Neuronal stem cell (in vitro differentiated cells): ENCODE measurements at regions not wholly inside any gene's neighbourhood (a gene's known extent, or its start where the extent isn't known, plus 50 kb on each side); places are given as distances from the start of the nearest gene placed in this dataset.
A peak's percentile ranks its signal among the peaks of the same experiment; 100 is the strongest.

Experiments used
- DNase-seq: peaks from one replicate; pipeline ENCODE4 v3.0.0-alpha.2; 2013; ENCODE audit warnings: low spot score
- H2AFZ ChIP-seq: one replicate; pipeline ENCODE4 v1.6.1; 2013; ENCODE audit warnings: mild to moderate bottlenecking, low read length, inconsistent platforms
- H2AK5ac ChIP-seq: 2 replicates; pipeline ENCODE4 v1.6.1; 2013; ENCODE audit warnings: low read depth, mild to moderate bottlenecking, inconsistent platforms, low read length, moderate library complexity, mixed read lengths
- H2BK120ac ChIP-seq: 2 replicates; pipeline ENCODE4 v1.6.1; 2013; ENCODE audit warnings: low read depth, mild to moderate bottlenecking, inconsistent platforms, low read length, moderate library complexity, mixed read lengths
- H2BK12ac ChIP-seq: one replicate; pipeline ENCODE4 v1.6.1; 2013; ENCODE audit warnings: low read length, inconsistent platforms
- H2BK15ac ChIP-seq: 2 replicates; pipeline ENCODE4 v1.6.1; 2013; ENCODE audit warnings: mild to moderate bottlenecking, low read length, inconsistent platforms, mixed read lengths
- H2BK5ac ChIP-seq: one replicate; pipeline ENCODE4 v1.6.1; 2013; ENCODE audit warnings: inconsistent platforms, mild to moderate bottlenecking, low read length, moderate library complexity
- H3K14ac ChIP-seq: one replicate; pipeline ENCODE4 v1.6.1; 2013; ENCODE audit warnings: low read length, inconsistent platforms
- H3K18ac ChIP-seq: 2 replicates; pipeline ENCODE4 v1.6.1; 2013; ENCODE audit warnings: low read length, inconsistent platforms
- H3K23ac ChIP-seq: 2 replicates; pipeline ENCODE4 v1.6.1; 2013; ENCODE audit warnings: low read depth, mild to moderate bottlenecking, mixed read lengths, low read length, inconsistent platforms; ENCODE audit not compliant: poor library complexity
- H3K27ac ChIP-seq: replicated peaks from 3 replicates; pipeline ENCODE4 v1.5.1; 2013; ENCODE audit warnings: low read length, inconsistent platforms
- H3K27me3 ChIP-seq, 3 experiments: 2 replicates each; pipeline ENCODE4 v1.6.1; 2013; ENCODE audit warnings: low read length in 3 of 3, mild to moderate bottlenecking in 2 of 3, inconsistent platforms in 1 of 3, low read depth in 1 of 3, mixed read lengths in 1 of 3, moderate library complexity in 1 of 3; ENCODE audit not compliant: control insufficient read depth in 3 of 3, insufficient read depth in 3 of 3
- H3K36me3 ChIP-seq, 2 donors: replicated peaks in 1 of 2; 2 replicates each; pipeline ENCODE4 v1.6.1; 2013; ENCODE audit warnings: low read length in 2 of 2; ENCODE audit not compliant: control insufficient read depth in 2 of 2, insufficient read depth in 2 of 2
- H3K4ac ChIP-seq: 2 replicates; pipeline ENCODE4 v1.6.1; 2013; ENCODE audit warnings: inconsistent platforms, mild to moderate bottlenecking, low read length, moderate library complexity
- H3K4me1 ChIP-seq, 2 donors: 1 replicate in 1 of 2; 2 replicates in 1 of 2; pipeline ENCODE4 v1.6.1; 2013; ENCODE audit warnings: low read length in 2 of 2, low read depth in 1 of 2; ENCODE audit not compliant: control insufficient read depth in 2 of 2, insufficient read depth in 1 of 2
- H3K4me2 ChIP-seq: one replicate; pipeline ENCODE4 v1.6.1; 2013; ENCODE audit warnings: mild to moderate bottlenecking, low read length, inconsistent platforms; ENCODE audit not compliant: insufficient read depth, poor library complexity, severe bottlenecking
- H3K4me3 ChIP-seq, 2 donors: 2 replicates each; pipeline ENCODE4 v1.5.1; 2013; ENCODE audit warnings: low read length in 2 of 2, mild to moderate bottlenecking in 2 of 2, inconsistent platforms in 1 of 2, moderate library complexity in 1 of 2
- H3K79me1 ChIP-seq: one replicate; pipeline ENCODE4 v1.6.1; 2013; ENCODE audit warnings: low read depth, mild to moderate bottlenecking, inconsistent platforms, low read length, moderate library complexity
- H3K9ac ChIP-seq: one replicate; pipeline ENCODE4 v1.6.1; 2013; ENCODE audit warnings: mild to moderate bottlenecking, low read depth, low read length, inconsistent platforms; ENCODE audit not compliant: poor library complexity
- H3K9me3 ChIP-seq, 2 donors: replicated peaks in 1 of 2; 2 replicates each; pipeline versions ENCODE3 to v1.6.1; 2013; ENCODE audit warnings: low read length in 2 of 2, mild to moderate bottlenecking in 2 of 2, inconsistent platforms in 1 of 2, low read depth in 1 of 2, mixed read lengths in 1 of 2, moderate library complexity in 1 of 2; ENCODE audit not compliant: control insufficient read depth in 2 of 2, insufficient read depth in 1 of 2
- H4K8ac ChIP-seq: one replicate; pipeline ENCODE4 v1.6.1; 2013; ENCODE audit warnings: low read depth, mild to moderate bottlenecking, inconsistent platforms, low read length, moderate library complexity
- H4K91ac ChIP-seq: one replicate; pipeline ENCODE4 v1.6.1; 2013; ENCODE audit warnings: low read length, low read depth, mild to moderate bottlenecking, inconsistent platforms; ENCODE audit not compliant: poor library complexity
- WGBS, 2 donors: extraction: QIAGEN DNeasy Blood & Tissue Kit; methylation state at CpG; one replicate each; pipeline ENCODE4 v1.1.7; 2013; ENCODE audit warnings: missing lambda C conversion rate in 2 of 2, mixed read lengths in 1 of 2; ENCODE audit not compliant: insufficient read length in 2 of 2, insufficient replicate concordance in 1 of 2; ENCODE audit errors: extremely low coverage in 2 of 2; 5-methylcytosine and 5-hydroxymethylcytosine counted together

- H2BK12ac ChIP-seq, result no peak overlapping the region
- no peak overlapping the region for H2BK15ac ChIP-seq
- no peaks in the 10 kb centered on the region for H3K36me3 ChIP-seq
- no peak overlapping the region for H2BK5ac ChIP-seq
- no peak overlapping the region for H3K14ac ChIP-seq
- no peak overlapping the region for H2AK5ac ChIP-seq
- H3K23ac ChIP-seq, result no peak overlapping the region
- no peak overlapping the region for H3K4ac ChIP-seq
- no peak overlapping the region for H2AFZ ChIP-seq
- H3K4me2 ChIP-seq, result no peak overlapping the region
- H3K9me3 ChIP-seq, result no peaks in the 10 kb centered on the region
- no peak overlapping the region for H4K91ac ChIP-seq
- WGBS, 2 donors, result no CpG with 5 or more reads among the region's 2 CpGs
- peaks cover 0 to 2% (median 0%) of the 10 kb centered on the region in 3 experiments for H3K27me3 ChIP-seq
- H4K8ac ChIP-seq, result no peak overlapping the region
- no peak overlapping the region for H3K27ac ChIP-seq
- H3K18ac ChIP-seq, result no peak overlapping the region
- no peak for DNase-seq
- H2BK120ac ChIP-seq, result no peak overlapping the region
- H3K9ac ChIP-seq, result no peak overlapping the region
- peaks cover 8 to 17% of the 10 kb centered on the region in 2 donors for H3K4me1 ChIP-seq
- no peaks in the 10 kb centered on the region for H3K79me1 ChIP-seq
- no peak overlapping the region for H3K4me3 ChIP-seq
Measured at GRCh38 chr15:29887721-29888120, 65.5 kb upstream of the TJP1 start.

GRCh38 chr15:29885183-29885582 lies 62.9 kb upstream of the TJP1 start:
- H2AK5ac ChIP-seq, result no peak overlapping the region
- H2BK12ac ChIP-seq, result no peak overlapping the region
- H3K4ac ChIP-seq, result no peak overlapping the region
- no peaks in the 10 kb centered on the region for H3K9me3 ChIP-seq
- no CpG with 5 or more reads among the region's 3 CpGs for WGBS, 2 donors
- no peak overlapping the region for H3K23ac ChIP-seq
- H3K14ac ChIP-seq, result no peak overlapping the region
- H3K79me1 ChIP-seq, result no peaks in the 10 kb centered on the region
- peak overlapping the region; percentile 0 for H3K18ac ChIP-seq
- no peak overlapping the region for H3K27ac ChIP-seq
- H2BK120ac ChIP-seq, result no peak overlapping the region
- no peak overlapping the region for H4K8ac ChIP-seq
- H4K91ac ChIP-seq, result no peak overlapping the region
- no peaks in the 10 kb centered on the region for H3K27me3 ChIP-seq
- H2BK5ac ChIP-seq, result no peak overlapping the region
- no peak for DNase-seq
- no peak overlapping the region for H2AFZ ChIP-seq
- no peaks in the 10 kb centered on the region for H3K36me3 ChIP-seq
- H3K4me1 ChIP-seq, result peaks cover 7 to 16% of the 10 kb centered on the region in 2 donors
- H2BK15ac ChIP-seq, result no peak overlapping the region
- H3K4me3 ChIP-seq, result no peak overlapping the region
- no peak overlapping the region for H3K9ac ChIP-seq
- H3K4me2 ChIP-seq, result no peak overlapping the region

DNA sequence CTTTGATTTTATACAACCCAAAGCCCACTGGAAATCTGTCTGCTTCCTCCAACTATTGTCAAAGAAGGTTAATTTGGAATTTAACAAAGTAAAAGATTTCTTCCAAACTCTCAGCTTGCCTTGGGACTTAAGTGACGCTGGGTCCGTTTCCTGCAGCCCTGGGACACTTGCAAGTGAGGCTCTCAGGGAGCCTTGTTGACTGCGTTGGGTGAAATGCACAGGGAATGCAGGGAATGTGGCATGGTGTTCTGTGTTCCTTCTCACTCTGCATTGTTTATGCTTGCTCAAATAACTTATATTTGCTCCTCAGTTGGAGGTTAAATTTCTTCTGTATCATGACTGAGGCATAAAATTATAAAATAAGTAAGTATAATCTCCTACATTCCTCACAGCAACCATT lies 60.9 kb upstream of the TJP1 start:
- Histone ChIP-seq H3K9me3 (no peaks in the 10 kb centered on the region), H3K4me2 (no peak overlapping the region), H2BK120ac (no peak overlapping the region), H3K4me1 (peaks cover under 1 to 2% of the 10 kb centered on the region in 2 donors), H4K8ac (no peak overlapping the region), H2AK5ac (no peak overlapping the region), H3K36me3 (no peaks in the 10 kb centered on the region), H3K27me3 (no peaks in the 10 kb centered on the region), H3K79me1 (no peaks in the 10 kb centered on the region), H3K4ac (no peak overlapping the region), H2AFZ (peak overlapping the region; percentile 70), H3K4me3 (no peak overlapping the region), H4K91ac (no peak overlapping the region), H3K23ac (no peak overlapping the region), H3K27ac (peak overlapping the region; percentile 55), H2BK15ac (no peak overlapping the region), H2BK12ac (no peak overlapping the region), H3K9ac (no peak overlapping the region), H3K18ac (no peak overlapping the region), H3K14ac (no peak overlapping the region), H2BK5ac (no peak overlapping the region)
- WGBS, 2 donors, result no CpG with 5 or more reads among the region's 3 CpGs
- DNase-seq, result peak; percentile 31

DNA sequence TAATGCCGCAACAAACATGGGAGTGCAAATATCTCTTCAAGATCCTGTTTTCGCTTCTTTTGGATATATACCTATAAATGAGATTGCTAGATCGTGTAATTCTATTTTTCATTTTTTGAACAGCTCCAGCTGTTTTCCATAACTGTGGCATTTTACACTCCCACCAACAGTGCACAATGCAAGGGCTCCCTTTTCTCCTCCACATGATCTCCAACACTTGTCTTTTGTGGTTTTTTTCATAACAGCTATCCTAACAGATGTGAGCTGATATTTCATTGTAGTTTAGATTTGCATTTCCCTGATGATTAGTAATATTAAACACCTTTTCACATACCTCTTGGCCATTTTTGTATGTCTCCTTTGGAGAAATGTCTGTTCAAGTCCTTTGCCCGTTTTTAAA lies 58.6 kb upstream of the TJP1 start:
- H3K4ac ChIP-seq, result no peak overlapping the region
- H3K79me1 ChIP-seq, result no peaks in the 10 kb centered on the region
- no peak overlapping the region for H2AFZ ChIP-seq
- no peaks in the 10 kb centered on the region for H3K36me3 ChIP-seq
- no peak overlapping the region for H2AK5ac ChIP-seq
- WGBS, 2 donors, result no CpG with 5 or more reads among the region's 4 CpGs
- no peak overlapping the region for H3K14ac ChIP-seq
- DNase-seq, result no peak
- no peak overlapping the region for H3K18ac ChIP-seq
- no peak overlapping the region for H2BK15ac ChIP-seq
- H4K8ac ChIP-seq, result no peak overlapping the region
- H3K27me3 ChIP-seq, result no peaks in the 10 kb centered on the region
- no peak overlapping the region for H3K4me3 ChIP-seq
- H3K9me3 ChIP-seq, result no peaks in the 10 kb centered on the region
- no peak overlapping the region for H2BK5ac ChIP-seq
- H4K91ac ChIP-seq, result no peak overlapping the region
- peaks cover 0 to 2% of the 10 kb centered on the region in 2 donors for H3K4me1 ChIP-seq
- H3K9ac ChIP-seq, result no peak overlapping the region
- no peak overlapping the region for H3K4me2 ChIP-seq
- H2BK12ac ChIP-seq, result no peak overlapping the region
- no peak overlapping the region for H2BK120ac ChIP-seq
- H3K27ac ChIP-seq, result no peak overlapping the region
- no peak overlapping the region for H3K23ac ChIP-seq
